ENCODE measurements at regions not wholly inside any gene's neighbourhood (a gene's known extent, or its start where the extent isn't known, plus 50 kb on each side); places are given as distances from the start of the nearest gene placed in this dataset.

- DNase-seq: no peak
Observed at GRCh38 chr1:204736836-204737235, 51.3 kb upstream of the LRRN2 start.

DNA sequence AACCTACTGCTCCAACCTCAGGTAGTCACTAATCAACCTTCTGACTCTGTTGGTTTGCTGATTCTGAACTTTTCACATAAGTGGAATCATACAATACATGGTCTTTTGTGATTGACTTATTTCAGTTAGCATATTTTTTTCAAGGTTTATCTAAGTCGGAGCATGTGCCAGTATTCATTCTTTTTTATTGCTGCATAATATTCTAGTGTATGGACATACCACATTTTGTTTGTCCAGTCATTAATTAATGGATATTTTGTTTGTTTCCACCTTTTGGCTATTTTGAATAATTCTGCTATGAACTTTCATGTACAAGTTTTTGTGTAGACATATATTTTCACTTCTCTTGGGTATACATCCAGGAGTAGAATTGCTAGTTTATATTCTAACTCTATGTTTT lies 53.0 kb upstream of the LRRN2 start:
- DNase-seq: no peak

GRCh38 chr1:204740354-204740753 lies 54.8 kb upstream of the LRRN2 start:
- no peak for DNase-seq

DNA sequence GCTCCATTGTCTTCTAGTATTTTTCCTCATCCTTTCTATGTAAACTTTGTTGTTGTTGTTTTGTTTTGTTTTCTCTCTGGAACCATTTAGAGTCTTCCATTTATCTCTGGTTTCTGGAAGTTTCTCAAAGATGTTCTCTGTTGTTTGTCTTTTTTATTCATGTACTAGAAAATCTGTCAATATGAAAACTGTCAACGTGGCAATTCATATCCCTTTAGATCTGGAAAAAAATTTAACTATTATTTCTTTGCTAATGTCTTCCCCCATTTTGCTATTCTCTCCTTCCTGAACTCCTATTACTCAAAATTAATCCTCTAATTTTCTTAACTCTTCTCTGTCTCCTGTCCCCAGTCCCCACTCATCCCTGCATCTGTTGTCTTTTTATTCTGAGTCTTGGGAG lies 55.9 kb upstream of the LRRN2 start:
- no peak for DNase-seq

DNA sequence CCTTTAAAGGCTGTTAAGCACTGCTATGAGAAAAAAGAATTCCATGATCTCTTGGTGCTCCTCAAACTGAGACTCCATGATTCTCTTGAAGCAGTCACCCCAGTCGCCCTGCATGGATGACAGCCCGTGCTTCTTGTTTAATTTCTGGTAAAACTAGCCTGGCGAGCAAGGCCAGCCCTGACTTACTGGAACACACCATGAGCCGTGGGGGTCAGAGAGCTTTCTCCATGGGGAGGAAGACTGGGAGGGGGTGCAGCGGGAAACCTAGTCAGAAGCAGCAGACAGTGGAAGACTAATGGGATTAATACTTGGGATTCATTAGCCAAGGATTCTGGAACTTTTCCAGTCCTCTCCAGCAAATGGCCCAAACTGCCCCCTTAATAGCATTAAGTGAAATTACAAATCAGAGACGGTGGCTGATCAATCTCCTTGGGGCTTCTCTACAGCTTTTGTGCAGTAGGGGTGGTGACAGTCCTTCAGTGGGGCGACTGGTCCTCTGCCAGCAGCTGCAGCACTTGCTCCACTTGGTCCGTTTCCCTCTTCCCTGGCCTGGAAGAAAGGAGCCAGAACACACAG lies 57.2 kb upstream of the LRRN2 start:
- no peak for DNase-seq

DNA sequence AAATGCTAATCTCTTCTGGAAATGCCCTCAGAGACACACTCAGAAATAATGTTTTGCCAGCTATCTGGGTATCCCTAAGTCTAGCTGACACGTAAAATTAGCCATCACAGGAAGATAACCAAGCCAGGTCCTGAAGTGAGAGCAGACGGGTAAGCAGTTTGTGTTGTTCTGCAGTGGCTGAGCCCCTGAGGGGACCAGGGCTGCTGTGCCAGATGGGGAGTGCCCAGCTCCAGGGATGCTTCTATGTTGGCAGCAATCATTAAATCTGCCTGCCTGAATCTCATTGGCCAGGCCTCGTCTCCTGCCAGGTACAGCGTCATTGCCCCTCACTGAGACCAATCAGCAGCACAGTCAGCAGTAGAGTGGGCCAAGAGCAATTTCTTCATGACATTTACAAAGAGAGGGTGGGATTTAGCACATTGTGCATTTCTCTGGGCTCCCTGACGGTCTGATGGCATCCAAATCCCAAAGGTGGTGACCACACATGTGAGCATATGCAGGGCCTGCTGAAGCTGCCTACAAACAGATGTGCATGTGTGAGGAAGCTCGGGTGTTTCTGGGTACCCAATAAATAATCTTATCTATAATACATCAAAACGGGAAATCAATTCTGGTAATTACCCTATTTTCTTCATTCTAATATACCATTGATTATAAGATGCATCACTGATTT lies 58.7 kb upstream of the LRRN2 start:
- no peak for DNase-seq

DNA sequence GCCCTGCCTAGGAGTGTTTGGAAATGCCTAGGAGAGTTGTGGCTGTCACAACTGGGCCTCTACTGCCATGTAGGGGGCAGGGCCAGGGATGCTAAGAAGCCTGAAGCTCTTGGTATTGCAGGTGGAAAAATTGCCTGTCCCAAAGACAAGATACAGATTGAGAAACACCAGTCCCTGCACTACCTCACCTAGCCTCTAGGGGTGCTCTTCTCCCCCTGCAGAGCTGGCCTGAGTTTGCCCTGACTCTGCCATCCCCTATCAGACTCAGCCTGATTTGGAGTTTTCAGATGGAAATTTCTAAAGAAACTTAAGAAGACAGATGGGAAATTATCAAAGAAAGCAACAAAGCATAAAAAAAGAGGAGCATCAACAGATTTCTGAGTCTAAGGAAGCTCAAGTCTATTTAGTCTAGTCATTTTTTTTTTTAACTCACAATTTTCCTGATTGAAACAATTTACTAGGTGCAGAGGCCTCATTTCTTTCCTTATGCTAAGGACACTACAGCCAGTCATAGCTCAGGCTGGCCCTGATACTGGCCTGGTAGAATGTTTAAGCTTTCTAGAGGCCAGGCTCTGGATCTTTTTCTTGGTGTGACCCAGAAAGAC lies 61.4 kb upstream of the LRRN2 start:
- DNase-seq: peak; percentile 48

- DNase-seq: no peak
Observed at GRCh38 chr1:204751480-204751879, 65.9 kb upstream of the LRRN2 start.

DNA sequence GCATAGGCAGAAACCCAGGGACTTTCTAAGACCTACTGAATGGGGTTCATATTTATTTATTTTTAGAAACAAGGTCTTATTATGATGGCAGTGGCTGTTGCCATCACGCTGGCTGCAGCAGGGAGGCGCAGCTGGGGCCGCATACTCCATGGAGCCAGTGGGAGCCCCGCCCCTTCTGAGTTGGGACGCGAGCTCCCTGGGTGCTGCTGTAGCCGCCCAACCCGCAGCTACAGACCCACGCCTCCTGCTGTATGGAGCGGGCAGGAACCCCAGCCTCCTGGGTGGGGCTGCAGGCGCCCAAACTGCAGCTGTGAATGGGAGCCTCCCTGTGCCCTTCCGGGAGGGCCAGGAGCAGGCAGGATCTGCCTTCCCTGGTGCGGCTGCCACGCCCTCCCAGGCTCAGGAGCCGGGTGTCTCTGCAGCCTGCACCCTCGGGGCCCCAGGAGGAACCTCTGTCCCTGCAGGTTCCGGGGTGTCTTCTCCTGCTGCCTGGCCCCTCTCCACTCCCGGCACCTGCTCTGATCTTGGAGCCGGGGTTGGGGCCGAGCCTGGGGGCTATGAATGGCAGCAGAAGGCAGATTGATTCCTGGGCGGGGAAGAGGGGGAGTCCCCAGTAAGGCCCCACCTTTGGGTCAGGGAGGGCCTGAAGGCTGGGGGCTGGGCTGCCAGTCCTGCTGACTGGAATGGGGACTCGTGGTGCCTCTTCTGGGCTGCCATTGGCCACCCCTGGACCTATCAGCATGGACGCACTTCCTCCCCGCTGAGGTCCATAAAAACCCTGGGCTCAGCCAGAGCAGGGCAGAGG lies 66.5 kb upstream of the LRRN2 start:
- no peak for DNase-seq

DNA sequence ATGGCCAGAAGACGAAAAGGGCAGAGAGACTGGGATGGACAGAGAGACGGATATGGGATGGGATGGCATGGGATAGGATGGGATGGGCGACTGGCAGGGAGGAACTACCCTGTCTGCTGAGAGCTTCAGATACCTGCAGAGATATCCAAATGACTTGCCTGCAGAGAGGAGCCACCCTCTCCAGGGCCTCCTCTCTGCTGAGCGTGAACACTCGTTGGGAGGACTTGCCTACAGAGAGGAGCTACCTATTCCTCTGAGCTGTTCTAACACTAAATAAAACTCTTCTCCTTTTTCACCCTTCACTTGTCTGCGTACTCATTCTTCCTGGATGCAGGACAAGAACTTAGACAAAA lies 67.1 kb upstream of the LRRN2 start:
- no peak for DNase-seq

DNA sequence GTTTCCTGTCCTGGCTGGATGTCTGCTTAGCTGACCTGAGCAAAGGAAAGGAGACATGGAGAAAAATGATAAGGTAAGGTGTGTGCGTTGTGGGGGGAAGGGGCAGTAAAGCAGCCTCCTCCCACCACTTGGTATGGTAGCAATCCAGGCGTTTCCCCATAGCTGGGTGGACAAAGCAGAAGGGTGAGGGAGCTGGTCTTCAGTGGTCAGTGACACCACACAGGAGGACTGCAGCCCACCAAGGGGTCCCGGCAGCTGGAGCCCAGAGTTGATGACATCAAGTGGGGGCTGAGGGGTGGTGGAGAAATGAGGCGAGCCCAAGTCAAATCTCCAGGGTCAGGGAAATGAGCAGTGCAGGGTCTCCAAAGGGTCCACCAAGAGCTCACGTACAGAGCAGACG lies 69.3 kb upstream of the LRRN2 start:
- DNase-seq: no peak

DNA sequence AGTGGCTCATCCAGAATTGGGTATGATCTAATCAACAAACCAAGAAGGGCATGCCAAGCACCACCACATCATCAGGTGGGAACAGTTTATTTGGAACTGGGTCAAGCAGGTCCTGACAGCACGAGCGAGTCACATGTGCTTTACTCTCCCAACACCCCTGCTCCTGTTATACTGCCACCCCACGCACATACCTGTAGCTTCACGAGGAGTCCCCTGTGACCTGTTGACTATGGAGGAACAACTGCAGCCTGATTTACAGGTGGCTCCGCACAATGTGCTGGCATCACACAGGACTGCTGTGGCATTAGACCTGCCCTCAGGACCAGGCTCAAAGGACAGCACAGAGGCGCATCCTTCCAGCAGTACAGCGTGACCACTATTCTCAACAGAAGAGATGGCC lies 70.8 kb upstream of the LRRN2 start:
- DNase-seq: no peak

DNA sequence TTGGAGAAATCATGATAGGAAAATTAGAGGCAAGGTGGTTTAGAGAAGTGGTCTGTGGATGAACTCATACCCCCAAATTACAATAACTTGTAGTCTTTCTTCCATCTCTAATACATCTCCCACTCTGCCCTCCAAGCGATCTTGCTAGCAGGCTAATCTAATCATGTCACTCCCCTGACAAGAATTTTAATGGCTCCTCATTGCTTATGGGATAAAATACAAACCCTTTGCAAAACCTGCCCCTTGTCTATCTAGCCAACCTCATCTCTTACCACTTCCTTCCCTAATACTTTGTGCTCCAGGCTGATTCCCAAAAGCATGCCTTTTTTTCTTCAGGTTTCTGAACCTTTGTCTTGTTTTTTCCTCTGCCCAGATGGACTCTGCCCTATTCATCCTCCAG lies 71.3 kb upstream of the LRRN2 start:
- DNase-seq: no peak

DNA sequence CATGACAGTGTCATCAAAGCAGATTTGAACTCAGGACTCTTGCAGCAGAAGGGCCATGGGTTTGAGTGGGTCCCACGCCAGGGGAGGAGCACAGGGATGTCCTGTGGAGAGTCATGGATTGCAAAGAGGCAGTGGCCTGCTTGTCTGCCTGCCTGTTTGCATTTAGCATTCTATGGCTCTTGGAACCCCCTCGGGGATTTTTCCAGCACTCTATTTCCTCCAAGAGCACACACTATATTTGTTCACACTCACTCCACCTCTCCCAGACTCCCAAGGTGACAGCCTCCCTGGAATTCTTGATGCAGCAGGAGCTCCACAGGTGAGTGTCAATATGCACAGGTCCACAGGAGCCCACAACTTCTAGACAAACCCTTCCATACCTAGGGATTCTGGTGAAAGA lies 73.1 kb upstream of the LRRN2 start:
- no peak for DNase-seq

DNA sequence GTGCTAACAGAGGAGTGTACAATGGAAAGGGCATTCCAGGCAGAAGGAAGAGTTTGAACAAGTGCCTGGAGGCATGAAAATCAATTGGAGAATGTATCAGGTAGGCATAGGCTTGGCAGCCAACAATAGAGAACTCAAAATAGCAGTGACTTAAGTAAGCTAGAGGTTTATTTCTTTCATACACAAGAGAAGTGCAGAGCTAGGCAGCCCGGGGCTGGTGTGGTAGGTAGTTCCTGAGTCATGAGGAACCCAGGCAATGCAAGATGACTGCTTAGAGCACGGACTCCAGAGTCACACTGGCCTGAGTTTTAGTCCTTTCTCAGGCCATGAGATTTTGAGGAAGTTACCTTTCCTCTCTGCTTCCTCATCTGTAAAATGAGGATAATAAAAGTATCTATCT lies 74.8 kb upstream of the LRRN2 start:
- DNase-seq: no peak

GRCh38 chr1:204760757-204761156 lies 75.2 kb upstream of the LRRN2 start:
- no peak for DNase-seq

- DNase-seq: peak; percentile 73
Observed at GRCh38 chr1:204763773-204764427, 78.4 kb upstream of the LRRN2 start.

GRCh38 chr1:204769997-204770396 lies 84.5 kb upstream of the LRRN2 start:
- no peak for DNase-seq

- no peak for DNase-seq
Observed at GRCh38 chr1:204771358-204771757, 85.8 kb upstream of the LRRN2 start.

DNA sequence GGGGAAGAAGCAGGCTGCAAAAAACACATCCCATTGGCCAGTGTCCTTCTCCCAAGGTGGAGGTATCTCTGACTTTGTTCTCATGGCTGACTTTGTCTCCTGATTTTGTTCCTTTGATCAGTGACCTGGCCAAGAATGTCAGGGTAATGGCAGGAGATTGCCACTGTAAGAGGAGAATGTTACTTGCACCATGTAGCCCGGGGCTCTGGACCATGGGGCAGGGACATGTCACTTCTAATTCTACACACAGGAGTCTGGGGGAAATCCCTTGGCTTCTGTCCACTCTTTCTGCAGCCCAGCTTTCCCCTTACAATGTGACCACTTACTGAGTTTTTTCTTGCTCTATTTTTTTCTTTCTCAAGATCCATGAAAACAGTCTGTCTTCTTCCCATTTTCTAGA lies 87.7 kb upstream of the LRRN2 start:
- no peak for DNase-seq

GRCh38 chr1:204775546-204775945 lies 90.0 kb upstream of the LRRN2 start:
- no peak for DNase-seq

DNA sequence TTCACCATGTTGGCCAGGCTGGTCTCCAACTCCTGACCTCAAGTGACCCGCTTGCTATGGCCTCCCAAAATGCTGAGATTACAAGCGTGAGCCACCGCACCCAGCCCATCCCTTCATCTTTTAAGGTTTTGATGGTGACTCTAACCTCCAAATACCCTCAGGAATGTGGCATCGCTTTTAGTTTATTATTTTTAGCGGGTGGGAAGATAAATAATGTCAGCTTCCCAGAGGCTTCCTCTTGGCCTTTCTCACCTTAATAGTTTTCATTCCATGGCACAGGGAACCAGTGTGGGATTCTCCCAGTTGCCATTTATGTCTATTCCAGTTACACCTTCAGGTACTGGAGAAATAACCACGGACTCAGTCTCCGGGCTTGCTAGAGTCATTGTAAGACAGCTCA lies 92.1 kb upstream of the LRRN2 start:
- no peak for DNase-seq

DNA sequence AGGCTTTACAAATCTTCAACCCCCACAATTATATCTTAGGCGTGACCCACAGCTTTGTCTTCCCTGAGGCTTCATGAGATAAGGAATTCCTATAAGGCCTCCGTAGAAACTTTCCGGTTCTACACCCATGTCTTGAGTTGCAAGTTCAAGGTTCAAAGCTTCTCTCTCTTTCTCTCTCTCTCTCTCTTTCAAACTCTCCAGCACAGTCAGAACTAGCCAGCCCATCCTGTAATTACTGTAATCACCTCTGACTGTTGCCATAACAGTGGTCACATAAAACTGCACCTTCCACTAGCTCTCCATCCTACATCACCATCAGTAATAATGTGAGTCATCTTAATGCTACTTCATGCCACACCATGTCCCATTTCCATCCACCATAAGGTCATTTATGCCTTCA lies 90.0 kb upstream of the NFASC start:
- DNase-seq: no peak

All from activated naive CD4-positive, alpha-beta T cell treated with anti-CD3 and anti-CD28 coated beads, Interleukin-2, amount 50 U/mL, for 16 hours (primary cell).